NCI-H2227 (cell line): ENCODE measurements at regions not wholly inside any gene's neighbourhood (a gene's known extent, or its start where the extent isn't known, plus 50 kb on each side); places are given as distances from the start of the nearest gene placed in this dataset.
"Not testable (repeated sequence)": the region's sequence is repeated elsewhere in the genome, so short reads cannot be mapped to it uniquely, and the experiment has no call there.

Source experiments
- DNase-seq: peaks from one replicate; lab custom pipeline; 2025; ENCODE audit not compliant: unreplicated experiment; lab: John Stamatoyannopoulos, UW

DNA sequence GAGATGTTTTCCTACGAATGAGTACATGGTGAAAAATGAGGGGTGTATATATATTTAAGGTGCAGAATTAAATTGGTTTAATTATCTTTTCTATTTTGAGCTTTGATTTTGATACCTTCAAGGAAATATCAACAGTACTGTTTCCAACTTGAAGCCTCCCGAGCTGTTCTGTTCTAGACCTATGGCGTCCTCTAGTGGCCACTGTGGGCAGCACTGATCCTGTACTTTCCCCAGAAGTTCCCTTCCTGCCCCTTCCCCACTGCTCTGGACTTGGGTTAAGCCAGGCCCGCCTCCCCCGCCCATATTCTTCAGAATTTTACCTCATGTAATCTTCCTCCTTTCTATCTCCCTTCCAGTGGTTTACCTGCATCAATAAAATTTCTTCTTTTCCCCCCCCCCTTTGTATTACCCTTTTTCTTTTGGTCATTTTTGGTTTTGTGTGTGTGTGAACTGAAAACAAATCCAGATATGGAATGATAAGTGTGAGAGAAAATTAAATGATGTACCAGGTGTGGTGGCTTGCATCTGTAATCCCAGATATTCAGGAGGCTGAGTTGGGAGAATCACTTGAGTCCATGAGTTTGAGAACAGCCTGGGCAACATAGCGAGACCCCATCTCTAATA, 1643.5 kb downstream of the TP53TG3F start:
- peak; percentile 33 for DNase-seq

DNA sequence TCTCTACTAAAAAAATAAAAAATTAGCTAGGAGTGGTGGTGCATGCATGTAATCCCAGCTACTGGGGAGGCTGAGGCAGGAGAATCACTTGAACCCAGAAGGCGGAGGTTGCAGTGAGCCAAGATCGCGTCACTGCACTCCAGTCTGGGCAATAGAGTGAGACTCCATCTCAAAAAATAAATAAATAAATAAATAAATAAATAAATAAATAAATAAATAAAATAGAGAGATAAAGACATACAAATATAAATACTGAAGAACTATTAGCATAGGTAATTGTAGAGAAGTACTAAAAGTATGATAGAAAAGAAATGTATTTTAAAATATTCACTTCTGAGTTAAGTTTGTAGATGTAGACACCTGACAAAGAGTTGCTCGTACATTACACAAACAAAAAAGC, 1652.4 kb downstream of the TP53TG3F start:
- DNase-seq, result not testable (repeated sequence)

DNA sequence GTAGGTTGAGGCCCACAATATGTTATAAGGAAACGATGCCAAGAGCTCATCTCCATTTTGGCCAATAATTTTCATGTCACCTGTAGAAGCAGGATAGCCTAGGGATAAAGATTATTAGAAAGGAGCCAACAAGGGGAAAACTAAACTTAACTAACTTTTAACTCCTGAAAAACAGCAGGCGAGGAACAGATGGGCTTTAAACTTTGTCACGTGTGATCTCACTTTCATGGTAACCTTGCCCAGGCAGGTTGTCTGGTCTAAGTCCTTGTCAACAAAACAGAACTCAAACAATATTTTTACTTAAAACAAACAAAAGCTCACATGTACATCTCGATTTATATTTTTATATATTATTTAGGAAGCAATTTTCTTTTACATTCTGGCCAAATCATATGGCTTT, 1672.0 kb downstream of the TP53TG3F start:
- DNase-seq, result no peak

DNA sequence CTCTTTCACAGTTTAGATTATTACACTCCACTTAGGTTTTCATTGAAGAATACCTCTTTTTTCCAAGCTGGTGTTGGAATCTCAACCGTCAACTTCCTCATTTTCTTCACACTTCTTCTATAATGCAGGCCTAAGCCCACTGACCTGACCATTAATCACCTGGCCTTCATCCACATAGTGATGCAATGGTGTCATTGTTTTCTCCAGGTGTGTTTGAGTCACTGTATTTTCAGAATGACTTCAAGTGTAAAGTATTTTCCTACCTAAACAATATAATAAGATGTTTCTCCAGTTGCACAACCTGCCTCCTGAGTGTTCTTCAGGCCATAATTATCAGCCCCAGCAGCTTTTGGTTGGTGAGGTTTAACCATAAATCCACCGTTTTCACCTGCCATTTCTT, 1675.1 kb downstream of the TP53TG3F start:
- no peak for DNase-seq

DNA sequence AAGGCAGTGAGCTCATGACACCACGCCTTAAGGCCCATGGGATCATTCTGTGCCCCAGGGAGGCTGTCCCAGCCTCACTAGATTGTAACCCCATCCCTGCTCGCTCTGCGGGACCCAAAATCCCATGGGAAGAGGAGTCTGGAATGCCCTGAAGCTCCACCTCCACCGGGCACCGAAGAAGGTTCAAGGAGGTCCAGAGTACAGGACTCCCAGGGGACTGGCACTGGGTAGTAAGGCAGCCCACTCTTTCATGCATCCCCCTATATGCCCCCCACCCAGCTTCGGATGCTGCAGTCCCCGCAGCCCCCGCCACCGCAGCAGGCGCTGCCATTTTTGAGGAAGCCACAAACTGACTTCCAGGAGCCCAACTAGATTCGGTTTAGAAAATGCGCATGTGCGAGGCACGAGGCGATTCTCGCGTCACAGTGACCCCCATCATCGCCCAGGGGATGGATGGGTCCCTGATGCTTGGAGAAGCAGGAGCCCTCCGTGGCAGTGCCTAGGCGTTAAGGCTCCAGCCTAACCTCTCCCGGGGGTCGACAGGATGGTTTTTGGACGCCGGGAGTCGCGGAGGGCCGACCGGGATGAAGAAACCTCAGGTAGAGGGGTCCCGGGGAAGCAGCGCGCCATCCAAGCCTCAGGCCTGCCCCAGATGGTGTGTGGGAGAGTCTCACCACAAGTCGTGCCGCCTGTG, 1681.0 kb downstream of the TP53TG3F start:
- DNase-seq, result no peak

DNA sequence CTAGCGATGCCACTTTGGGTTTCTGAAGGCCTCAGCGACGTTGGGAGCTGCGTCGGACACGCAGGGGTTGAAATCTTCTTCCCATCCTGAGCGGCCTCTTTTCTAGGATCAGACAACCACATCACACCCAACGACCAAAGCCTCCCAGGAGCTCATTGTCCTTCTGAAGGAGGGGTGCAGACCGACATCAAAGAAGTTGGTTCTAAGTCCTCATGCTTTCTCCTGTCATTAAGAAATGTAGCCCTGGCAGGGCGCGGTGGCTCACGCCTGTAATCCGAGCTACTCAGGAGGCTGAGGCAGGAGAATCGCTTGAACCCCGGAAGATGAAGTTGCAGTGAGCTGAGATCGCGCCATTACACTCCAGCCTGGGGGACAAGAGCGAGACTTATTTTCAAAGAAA, 1681.9 kb downstream of the TP53TG3F start:
- DNase-seq, result no peak

DNA sequence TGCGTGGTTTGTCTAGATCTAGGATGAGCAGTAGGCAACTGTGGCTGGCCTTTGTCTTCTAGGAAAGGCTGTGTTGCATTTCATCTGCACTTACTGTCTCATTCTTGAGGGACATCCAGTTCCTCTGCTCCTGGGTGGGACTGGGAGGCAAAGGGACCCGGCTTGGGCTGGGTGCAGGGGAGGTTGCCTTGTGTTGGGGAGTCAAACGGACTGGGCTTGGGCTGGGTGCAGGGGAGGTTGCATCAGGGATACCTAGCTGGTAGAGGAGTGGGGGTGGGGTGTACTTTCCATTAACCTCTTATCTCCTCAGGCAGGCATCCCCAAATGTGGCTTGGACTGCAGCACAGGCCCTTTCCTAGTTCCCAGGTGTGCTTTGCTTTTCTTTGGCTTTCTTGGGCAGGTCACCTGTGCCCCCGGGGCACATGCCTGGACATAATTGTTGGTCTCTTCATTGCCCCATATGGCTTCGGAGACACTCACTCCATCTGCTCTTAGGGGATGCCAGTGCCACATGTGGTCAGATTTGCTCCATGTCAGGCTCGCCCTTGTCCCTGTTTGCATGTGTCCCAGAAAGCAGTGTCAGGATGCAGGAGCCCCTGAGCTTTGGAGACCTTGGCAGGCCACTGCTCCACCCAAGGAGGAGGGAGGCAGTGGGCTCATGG, 1682.9 kb downstream of the TP53TG3F start:
- DNase-seq, result no peak

DNA sequence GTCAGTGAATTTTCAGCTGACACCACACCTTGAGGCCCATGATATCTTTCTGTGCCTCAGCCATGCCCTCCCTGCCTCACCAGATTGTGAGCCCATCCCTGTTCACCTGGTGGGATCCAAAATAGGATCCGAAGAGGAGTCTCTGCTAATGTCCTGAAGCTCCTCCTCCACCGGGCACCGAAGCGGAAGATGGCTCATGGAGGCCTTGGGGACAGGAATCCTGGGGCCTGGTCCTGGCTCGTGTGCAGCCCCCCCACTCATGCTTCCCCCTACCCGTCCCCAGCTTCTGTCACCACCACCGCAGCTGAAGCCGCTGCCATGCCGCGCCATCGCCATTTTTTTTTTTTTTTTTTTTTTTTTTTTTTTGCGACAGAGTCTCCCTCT, 1683.4 kb downstream of the TP53TG3F start:
- DNase-seq, result no peak

DNA sequence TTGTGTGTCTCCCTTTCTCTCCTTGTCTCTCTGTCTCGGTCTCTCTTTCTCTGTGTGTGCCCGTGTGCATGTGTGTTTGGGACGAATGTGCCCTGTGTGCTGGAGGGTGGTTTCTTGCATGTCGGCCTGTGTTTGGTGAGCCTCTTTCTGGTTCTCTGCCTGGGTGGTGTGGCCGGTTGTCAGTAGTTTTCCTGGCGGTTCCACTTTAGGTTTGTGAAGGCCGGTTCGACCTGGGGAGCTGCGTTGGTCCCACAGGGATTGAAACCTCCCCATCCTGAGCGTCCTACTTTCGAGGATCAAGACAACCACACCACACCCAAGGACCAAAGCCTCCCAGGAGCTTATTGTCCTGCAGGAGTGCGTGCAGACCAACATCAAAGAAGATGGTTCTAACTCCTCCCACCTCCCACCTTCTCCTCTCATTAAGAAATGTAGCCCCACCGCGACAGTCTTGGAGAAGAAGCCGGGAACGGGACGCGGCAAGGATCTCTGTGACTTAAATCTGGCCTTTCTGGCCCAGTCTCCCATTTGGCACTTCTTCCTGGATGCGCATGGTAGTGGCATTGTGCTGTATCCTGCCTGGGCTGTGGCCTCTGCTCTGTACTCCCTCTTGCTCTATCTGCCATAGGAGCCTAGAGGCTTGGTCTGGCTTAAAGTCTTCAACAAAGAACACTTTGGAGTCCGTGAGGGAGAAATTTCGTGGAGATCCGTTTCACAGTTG, 1685.0 kb downstream of the TP53TG3F start:
- no peak for DNase-seq

DNA sequence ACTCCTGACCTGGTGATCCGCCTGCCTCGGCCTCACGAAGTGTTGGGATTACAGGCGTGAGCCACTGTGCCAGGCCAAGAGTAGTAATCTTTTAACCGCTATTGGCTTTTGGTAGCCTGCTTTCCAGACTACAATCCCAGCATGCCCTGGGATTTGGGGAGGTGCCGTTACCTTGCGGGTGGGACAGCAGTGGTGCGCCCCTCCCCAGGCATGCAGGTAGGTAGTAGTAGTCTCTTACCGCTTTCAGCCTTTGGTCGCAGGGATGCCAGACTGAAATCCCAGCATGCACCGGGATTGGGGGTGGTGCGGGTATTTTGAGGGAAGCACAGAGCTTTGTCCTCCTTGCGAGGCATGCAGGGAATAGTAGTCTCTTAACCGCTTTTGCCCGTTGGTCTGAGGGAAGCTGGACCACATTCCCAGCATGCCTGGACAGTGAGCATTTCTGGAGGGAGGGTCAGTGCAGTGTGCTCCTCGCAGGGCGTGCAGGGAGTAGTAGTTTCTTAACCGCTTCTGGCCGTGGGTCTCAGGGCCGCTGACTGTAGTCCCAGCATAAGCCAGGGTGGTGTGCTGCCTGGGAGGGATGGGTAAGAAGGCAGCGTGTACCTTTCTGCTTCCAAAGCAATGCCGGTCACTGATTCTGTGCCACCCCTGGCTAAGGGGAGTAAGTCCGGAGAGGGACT, 1686.8 kb downstream of the TP53TG3F start:
- DNase-seq, result peak; percentile 40

DNA sequence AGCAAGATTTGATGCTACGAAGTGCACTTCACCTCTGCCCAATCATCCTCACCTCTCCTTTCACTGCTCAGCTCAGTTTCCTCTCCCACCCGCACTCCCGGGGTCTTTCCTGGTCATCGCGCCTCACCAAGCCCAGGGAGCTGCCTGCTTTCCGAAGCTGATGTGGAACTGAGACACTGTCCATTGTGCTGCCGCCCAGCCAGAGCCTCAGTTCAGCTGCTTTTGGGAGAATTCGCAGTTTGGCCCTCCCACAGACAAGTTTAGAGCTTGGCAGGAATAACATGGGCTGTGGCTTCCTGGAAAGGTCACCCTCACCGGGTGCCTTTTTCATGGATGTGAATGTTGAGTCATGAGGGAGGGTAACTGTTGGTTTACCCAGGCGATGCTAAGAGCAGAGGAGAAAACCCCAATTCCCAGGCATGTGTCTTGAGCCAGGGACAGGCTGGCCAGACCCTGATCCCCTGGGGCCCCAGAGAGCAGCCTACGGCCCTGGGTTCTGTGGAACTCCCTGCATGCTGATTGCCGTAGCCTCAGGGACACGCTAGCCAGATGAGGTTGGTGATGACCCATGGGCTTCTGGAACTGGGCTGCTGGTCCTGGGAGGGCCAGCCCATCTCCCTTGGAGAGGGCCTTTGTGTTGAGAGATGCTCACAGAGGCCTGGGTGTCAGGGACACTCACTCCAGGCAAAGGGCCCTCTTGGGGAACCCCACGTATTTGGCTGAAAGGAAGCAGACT, 1687.5 kb downstream of the TP53TG3F start:
- DNase-seq, result no peak

DNA sequence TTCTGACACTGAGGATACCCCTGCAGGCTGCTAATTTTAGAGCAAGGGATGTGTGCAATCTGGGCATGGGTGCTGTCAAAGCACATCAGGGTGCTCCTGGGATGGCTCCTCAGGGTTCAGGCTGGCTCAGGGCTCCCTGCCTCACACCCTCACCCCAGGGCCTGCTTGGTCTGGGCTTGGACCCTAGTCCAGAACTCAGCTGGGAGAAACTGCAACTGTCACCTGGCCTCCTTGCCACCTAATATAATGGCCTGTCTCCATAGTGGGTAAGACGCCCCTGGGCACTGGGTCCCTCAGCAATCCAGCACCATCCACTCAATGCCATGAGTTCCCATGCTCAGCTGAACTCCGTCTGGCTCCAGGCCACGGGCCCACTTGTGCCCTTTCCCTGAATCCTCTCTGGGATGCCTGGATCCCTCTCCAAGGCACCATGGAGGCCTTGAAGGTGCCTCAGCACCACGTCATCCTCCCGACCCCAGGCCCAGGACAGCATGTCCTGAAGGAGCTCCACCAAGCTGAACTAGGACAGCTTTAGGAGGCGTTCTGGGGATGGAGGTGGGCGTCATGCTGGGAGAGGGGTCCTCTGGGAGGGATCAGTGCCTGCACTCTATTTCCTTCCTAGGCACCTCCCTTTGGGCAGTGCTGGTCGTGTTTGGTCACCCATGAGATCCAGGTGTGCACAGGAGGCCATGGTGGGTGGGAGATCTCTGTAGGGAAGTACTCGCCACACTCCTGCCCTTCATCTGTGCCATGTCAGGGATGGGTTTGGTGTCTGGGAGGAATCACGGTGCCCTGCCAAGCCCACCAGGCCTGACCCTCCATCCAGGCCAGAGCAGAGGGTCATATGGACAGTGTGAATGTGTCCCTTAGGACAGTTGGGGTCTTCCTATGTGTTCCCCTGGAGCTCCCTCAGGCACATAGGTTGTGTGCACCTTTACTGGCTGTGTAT, 1688.4 kb downstream of the TP53TG3F start:
- no peak for DNase-seq

DNA sequence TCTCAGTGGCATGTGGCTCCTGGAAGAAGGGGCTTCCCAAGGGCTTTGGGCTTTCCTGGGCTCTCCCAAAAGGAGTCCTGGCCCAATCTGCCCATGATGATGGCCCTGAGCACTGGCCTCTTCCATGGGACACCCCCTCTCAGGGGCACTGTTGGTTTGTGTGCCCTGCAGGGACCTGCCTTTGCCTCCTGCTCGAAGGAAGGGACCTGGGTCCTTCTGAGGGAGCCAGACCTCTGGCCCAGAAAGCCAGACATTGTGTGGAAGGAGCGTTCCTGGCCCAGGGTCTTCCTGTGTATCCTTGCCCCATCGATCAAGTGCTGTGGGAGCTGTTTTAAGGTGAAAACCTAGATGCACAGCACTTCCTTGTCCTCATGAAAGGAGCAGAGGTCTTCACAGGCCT, 1689.3 kb downstream of the TP53TG3F start:
- DNase-seq, result no peak

DNA sequence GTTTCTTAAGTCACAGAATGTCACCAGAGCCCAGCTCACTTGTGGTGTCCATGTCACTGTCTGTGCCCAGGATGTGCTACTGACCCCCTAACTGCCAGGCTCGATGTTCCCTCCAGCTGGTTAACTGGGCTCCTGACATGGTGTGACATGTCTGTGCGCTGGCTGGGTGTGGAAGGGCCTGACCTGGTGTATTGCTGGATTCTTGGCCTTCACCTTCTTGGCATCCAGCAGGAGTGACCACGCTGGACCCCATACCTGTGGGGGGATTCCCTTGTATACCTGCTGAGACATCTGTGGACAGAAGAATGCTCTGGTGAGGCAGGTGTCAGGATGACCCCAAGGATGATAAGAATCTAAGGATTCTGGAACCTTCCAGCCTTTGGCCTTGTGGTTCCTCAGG, 1690.1 kb downstream of the TP53TG3F start:
- no peak for DNase-seq

DNA sequence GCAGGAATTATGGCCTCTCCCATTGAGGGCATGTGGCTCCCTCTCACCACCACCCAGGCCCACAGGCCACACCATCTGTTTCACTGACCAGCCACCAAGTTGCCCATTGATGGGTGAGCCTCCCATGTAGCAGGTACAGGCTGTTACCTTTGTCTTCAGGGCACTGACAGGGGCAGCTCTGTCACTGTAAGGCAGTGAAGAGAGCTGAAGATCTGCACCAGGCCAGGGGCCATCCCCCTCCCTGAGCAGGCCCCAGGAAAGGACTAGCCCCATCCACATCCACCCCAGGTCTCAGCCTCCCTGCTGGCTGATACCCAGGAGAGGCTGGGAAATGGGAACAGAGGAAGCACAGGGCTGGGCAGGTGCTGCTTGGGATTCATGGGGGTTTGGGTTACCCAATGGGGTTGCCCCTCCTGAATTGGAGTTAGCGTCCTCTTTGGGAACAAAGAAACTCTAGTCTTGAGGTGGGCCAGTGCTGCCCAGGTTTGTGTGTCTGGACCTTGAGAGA, 1691.4 kb downstream of the TP53TG3F start:
- DNase-seq, result no peak

DNA sequence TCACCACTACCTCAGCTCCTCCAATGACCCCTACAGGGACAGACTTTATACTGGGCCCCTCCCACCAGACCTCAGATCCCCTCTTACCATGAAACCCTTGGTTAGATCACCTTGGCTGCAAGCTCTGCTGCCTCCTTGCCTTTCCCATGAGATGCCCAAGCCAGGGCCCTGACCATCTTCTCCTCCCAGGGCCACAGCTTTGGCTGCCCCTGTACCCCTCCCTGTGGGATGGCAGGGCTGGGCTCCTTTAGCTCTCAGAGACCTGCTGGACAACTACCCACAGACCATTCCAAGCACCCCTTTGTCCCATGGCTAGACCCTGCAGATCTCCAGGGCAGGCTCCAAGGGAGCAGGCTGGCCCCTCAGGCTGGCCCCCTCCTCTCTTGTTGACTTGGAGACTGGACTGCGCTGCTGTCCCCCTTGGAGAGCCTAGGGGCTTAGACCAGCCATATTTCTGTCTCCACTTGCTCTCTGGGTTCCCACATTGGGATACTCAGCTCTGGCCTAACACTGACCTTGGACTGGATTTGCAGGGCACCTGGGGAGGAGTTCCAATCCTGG, 1692.7 kb downstream of the TP53TG3F start:
- DNase-seq, result no peak

DNA sequence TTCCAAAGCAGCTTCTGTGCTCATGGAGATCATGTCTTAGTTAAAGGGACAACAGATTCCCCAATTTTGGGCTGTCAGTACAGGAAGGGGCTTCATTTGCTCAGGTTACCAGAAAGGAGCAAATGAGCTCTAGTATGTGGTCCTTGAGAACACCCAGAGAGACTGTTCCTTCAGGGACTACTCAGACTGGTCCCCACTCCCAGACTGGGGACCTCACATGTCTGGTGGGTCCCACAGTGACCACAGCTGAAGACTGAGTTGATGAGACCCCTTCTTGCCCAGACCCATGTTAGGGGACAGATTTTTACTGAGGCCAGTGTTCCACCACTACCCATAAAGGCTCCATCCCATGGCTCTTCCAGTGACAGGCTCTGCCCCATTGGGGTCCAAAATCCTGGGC, 1695.2 kb downstream of the TP53TG3F start:
- no peak for DNase-seq

DNA sequence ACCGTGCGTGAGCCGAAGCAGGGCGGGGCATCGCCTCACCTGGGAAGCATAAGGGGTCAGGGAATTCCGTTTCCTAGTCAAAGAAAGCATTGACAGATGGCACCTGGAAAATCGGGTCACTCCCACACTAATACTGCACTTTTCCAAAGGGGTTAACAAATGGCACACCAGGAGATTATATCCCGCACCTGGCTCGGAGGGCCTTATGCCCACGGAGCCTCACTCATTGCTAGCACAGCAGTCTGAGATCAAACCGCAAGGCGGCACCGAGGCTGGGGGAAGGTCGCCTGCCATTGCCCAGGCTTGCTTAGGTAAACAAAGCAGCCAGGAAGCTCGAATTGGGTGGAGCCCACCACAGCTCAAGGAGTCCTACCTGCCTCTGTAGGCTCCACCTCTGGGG, 1698.1 kb downstream of the TP53TG3F start:
- DNase-seq, result not testable (repeated sequence)

DNA sequence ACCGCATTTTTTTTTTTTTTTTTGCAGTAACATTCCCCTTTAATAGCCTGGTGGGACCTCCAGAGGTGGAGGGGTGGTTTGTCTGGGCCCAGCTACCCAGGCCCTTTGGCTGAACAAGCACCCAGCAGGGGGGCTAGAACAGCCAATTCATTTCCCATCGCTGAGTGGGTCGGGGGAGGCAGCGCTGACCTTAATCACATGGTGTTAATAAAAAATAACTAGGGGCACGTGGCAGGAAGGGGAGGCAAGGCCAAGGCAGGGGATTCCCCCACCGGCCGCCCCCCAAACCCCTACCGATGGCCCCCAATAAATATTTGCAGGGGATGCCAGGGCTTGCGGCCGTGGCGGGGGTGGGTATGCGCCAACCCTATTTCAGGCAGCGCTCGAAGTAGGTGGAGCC, 1709.9 kb downstream of the TP53TG3F start:
- not testable (repeated sequence) for DNase-seq
